ENCODE measurements at regions not wholly inside any gene's neighbourhood (a gene's known extent, or its start where the extent isn't known, plus 50 kb on each side); places are given as distances from the start of the nearest gene placed in this dataset.
A peak's percentile ranks its signal among the peaks of the same experiment; 100 is the strongest.
"Not testable (repeated sequence)": the region's sequence is repeated elsewhere in the genome, so short reads cannot be mapped to it uniquely, and the experiment has no call there.

DNA sequence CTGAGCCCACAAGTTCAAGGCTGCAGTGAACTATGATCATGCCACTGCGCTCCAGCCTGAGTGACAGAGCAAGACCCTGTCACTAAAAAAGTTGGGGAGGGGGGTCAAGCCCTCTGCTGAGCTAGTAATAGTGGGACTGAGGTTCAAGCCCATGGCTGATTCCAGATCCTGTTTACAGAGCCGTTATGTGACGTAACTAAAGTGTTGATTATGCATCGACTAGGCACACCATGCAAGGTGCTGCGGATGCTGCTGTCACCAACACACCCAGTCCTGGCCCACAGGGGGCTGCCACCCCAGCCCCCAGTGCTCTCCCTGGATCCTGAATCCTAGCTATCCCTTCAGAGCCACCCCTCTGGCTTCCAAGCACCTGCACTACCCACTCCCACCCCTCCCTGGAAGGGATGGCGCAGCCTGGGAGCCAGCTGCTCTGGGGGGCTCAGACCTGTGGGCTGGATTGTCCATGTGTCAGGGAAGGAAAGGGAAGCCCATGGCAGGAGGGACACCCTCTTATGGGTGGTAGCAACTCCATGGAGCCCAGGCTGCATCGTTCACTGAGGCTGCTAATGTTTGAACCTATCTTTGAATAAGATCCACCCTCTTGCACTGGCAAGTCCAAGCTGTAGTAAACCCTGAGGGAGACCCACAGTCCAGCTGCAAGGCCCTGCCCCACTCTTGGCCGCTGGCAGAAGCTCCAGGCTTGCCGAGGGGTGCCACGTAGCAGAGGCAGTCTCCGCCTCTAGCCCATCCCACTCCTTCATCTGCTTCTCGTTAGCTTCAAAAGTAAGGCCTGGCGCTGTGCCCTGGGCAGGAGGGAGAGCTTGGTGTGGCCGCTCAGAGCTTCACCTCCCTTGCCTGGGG lies 95.0 kb downstream of the SNX5 start:
- DNase-seq (ENCODE audit: low read depth): no peak

DNA sequence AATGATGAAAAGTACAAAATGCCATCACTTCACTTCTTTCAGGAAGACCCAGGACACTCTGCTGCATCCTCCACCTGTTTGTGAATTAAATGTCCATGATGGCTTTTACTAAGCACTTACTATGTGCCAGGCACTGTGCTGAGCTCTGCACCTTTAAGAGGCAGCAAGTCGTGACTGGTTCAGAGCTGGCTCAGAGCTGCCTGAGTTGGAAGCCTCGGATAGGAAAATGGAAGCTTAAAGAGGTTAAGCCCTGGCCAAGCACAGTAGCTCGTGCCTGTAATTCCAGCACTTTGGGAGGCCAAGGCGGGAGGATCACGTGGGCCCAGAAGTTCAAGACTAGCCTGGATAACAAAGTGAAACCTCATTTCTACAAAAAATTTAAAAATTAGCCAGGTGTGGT lies 95.6 kb downstream of the SNX5 start:
- no peak for DNase-seq (ENCODE audit: low read depth)

- no peak for DNase-seq (ENCODE audit: low read depth)
These were observed 96.2 kb downstream of the SNX5 start for GRCh38 chr20:17872434-17872833.

- DNase-seq (ENCODE audit: low read depth): no peak
These were observed 96.7 kb downstream of the SNX5 start for GRCh38 chr20:17871886-17872285.

GRCh38 chr20:17871181-17871580 lies 97.4 kb downstream of the SNX5 start:
- DNase-seq (ENCODE audit: low read depth): no peak

- DNase-seq (ENCODE audit: low read depth): no peak
These were observed 98.4 kb downstream of the SNX5 start for GRCh38 chr20:17870086-17870740.

DNA sequence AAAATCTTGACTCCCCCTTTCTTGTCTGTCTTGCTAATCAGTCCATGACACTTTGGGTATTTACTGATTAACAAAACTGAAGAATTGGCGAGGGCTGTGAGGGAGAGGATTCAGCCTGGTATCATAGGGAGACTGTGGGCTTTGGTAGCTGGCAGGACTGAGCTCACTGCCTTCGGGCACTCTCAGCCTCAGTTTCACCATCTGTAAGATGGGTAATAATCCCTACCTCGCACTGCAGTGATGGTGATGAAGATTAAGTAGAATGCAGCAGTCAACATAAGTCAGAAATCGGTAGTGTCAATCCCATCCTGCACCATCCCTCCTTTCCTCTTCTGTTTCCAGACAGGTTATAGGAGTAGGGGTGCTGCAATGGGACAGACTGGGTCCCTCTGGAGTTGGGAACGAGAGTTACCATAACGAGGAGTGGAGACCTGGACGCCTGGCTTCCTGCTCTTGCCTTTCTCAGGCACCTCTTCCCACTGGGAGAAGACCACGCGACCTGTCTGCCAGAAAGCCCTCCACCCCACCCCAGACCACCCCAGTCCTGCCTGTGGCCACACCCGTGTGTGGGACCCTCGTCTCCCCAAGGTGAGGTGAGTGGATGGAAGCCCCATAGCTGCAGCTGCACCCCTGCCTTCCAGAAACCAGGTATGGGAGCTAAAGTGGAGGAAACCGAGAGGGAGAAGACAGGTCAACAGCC lies 99.1 kb downstream of the SNX5 start:
- DNase-seq (ENCODE audit: low read depth): no peak

GRCh38 chr20:17868700-17869231 lies 99.8 kb downstream of the SNX5 start:
- DNase-seq (ENCODE audit: low read depth): no peak

- no peak for DNase-seq (ENCODE audit: low read depth)
These were observed 100.4 kb downstream of the SNX5 start for GRCh38 chr20:17868151-17868550.

- no peak for DNase-seq (ENCODE audit: low read depth)
These were observed 101.3 kb downstream of the SNX5 start for GRCh38 chr20:17867131-17867925.

DNA sequence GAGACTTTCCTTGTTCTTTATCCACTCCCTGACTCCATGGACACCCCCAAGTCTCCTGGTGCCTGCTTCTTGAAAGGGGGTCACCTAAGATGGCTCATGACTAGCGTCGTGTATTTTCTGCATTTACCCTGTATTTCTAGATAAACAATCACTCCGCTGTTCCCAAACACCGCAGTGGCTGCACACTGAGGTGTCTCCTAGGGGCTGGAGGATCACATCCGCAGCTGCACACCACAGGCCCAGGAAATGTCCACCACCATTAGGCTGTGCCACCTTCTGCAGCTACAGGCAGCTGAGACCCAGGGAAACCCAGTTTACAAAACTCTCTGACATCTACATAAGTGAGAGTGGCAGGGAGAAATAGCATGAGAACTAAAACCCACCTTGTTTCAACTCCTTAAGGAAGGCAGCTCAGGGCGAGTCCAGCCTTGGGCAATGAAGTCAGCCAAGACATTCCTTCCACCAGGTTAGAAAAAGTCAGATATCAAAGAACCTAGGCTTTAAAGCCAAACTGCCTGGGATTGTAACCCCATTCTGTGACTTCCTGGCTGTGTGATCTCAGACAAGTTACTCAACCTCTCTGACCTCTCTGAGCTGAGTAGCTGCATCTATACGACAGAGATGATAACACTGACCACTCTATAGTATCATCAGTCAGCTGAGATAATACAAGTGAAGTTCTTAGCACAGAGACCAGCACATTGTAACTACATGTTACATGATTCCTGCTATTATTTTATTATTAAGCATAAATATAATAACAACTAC lies 102.2 kb downstream of the SNX5 start:
- no peak for DNase-seq (ENCODE audit: low read depth)

GRCh38 chr20:17863577-17864292 lies 104.9 kb downstream of the SNX5 start:
- no peak for DNase-seq (ENCODE audit: low read depth)

GRCh38 chr20:17863209-17863576 lies 105.4 kb downstream of the SNX5 start:
- no peak for DNase-seq (ENCODE audit: low read depth)

DNA sequence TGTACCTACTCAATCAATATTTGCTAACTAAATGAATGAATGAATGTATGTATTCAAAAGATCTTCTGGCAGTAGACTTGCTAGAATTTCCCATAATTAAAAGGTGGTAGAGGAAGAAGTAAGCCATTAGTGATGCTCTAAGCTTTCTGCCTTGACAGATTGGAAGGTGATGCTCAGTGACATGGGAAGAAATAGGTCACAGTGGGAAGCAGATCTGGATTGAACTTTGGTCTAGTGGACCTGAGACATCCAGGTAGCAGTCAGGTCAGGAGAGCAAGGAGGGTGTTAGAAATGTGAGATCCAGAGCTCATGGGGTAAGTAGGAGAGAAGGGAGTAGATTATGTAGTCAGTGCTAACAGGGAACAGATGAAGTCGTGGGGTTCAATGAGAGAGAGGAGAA lies 106.4 kb downstream of the SNX5 start:
- no peak for DNase-seq (ENCODE audit: low read depth)

DNA sequence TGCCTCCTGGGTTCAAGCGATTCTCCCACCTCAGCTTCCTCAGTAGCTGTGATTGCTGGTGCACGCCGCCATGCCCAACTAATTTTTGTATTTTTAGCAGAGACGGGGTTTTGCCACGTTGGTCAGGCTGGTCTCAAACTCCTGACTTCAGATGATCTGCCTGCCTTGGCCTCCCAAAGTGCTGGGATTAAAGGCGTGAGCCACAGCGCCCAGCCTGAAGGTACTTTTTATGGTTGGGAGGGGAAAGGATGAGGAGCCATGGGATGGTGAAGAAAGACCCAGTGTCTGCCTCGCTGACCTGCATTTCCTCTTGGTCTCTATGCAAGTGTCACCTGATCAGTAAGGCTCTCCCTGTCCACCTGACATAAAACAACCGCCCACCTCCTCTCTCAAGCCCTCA lies 107.0 kb downstream of the SNX5 start:
- not testable (repeated sequence) for DNase-seq (ENCODE audit: low read depth)

DNA sequence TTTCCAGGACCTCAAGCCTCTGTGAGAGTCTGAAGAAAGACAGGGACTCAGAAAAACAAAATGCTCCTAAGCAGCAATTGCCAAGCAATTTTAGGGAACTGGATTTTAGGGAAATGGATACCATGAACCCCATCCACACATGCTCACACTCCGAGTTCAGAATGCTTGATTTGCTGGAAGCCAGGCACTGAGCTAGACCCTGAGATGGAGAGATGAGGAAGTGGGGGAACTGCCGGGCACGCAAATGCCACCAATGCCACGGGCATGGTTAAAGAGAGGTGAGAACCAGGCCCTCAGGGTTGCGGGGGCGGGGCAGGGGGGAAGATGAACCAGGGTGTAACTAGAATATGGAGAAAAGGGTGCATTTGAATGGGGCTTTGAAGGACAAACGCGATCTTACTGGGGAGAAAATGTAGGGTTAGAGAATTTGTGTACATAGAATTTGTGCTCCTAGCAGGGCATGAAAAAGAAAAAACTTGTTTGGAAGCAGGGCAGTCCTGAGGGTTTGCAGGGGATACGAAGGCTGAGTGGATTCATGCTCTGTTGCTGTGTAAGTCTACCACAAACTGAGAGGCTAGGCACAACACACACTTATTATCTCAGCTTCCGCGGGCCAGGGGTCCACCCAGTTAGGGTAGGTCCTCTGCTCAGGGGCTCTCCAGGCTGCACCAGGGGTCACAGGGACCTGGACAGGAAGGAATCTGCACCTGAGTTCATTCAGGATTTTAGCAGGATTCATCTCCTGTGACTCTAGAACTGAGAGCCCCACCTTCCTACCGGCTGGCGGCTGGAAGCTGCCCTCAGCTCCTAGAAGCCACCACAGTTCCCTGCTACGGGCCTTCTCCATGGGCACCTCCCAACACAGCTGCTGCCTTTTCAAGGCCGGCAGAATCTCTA lies 108.0 kb downstream of the SNX5 start:
- DNase-seq (ENCODE audit: low read depth): no peak

- DNase-seq (ENCODE audit: low read depth): peak; percentile 22
These were observed 108.9 kb downstream of the SNX5 start for GRCh38 chr20:17859616-17860232.

DNA sequence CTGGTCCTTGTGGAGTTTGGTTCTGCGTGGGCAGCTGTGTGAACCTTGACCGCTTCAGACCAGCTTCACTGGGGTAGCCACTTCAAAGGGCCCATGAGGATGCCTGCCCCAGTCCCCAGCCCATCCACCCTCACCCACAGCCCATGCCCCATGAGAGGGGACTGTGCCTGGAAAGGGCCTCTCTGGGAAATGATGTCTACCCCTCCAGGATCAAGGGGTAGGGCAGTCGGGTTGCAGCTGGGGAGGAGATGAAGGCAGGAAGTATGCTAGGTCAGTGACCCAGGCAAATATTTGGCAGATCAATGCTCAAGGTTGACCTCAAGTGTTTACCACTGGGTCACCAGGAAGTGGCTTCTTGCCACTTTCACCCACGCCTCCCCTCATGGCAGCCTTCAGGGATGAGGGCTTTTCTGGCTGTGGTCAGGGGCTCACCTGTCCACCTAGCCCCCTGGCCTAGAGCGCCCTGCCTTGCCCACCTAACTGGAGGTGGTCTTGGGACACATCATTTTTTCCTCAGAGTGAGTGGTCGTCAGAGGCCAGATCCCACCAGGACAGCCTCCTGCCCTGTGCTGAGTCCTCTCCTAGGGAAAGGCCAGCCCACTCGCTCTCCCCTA lies 109.5 kb downstream of the SNX5 start:
- DNase-seq (ENCODE audit: low read depth): no peak
